ENCODE measurements at regions not wholly inside any gene's neighbourhood (a gene's known extent, or its start where the extent isn't known, plus 50 kb on each side); places are given as distances from the start of the nearest gene placed in this dataset.

DNA sequence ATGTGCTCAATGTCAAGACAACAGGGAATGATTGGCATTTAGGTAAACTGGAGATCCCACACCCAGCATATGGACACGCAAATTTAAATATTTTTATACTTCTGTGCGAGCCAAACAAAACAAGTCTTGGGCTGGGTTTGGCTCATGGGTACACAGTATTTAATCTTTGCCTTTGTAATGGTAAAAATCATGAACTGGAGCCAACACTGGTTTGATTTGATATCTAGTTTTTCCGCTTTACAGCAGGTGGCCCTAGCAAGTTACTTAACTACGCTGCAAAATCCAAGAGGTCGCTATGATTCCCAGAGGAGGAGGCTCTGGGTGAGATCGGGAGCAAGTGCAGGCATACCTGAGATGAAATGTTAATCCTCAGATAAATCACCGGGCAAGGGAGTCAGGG is 207.9 kb upstream of the SATB1 start:
- no peak for DNase-seq

More for the DNA sequence above, 207.9 kb upstream of the SATB1 start:
- Histone ChIP-seq H3T11ph (ENCODE audit: low read length) (no peak overlapping the region), H3K4me1 (ENCODE audit: insufficient read depth, low read length) (no peaks in the 10 kb centered on the region), H3K23ac (ENCODE audit: insufficient read length, low read depth, low read length) (no peak overlapping the region), H3K4me2 (ENCODE audit: insufficient read depth, insufficient read length, low read length) (no peak overlapping the region), H4K5ac (ENCODE audit: insufficient read length, low read depth, low read length) (no peak overlapping the region), H3K9me3 (ENCODE audit: control insufficient read depth, low read depth, low read length) (no peaks in the 10 kb centered on the region), H3K18ac (ENCODE audit: insufficient read length, low read depth, low read length) (no peak overlapping the region), H2AK5ac (ENCODE audit: insufficient read length, low read length) (no peak overlapping the region), H3K56ac (ENCODE audit: insufficient read length, low read depth, low read length) (no peak overlapping the region), H4K8ac (replicated peaks; ENCODE audit: insufficient read length, low read depth, low read length) (no peak overlapping the region), H2AFZ (ENCODE audit: low read length) (no peak overlapping the region), H2BK120ac (ENCODE audit: low read depth, low read length, poor library complexity, severe bottlenecking) (no peak overlapping the region), H3K14ac (ENCODE audit: insufficient read depth, low read length) (no peak overlapping the region), H3K27ac (ENCODE audit: insufficient read length, low read depth, low read length) (no peak overlapping the region), H2BK20ac (ENCODE audit: low read depth, low read length, poor library complexity, severe bottlenecking) (no peak overlapping the region), H3K23me2 (ENCODE audit: insufficient read length, low read depth, low read length, poor library complexity, severe bottlenecking) (no peaks in the 10 kb centered on the region), H3K79me1 (ENCODE audit: insufficient read depth, low read depth, low read length, poor library complexity, severe bottlenecking) (no peaks in the 10 kb centered on the region), H3K79me2 (ENCODE audit: insufficient read depth, low read length) (no peaks in the 10 kb centered on the region), H2BK5ac (ENCODE audit: insufficient read length, low read length) (no peak overlapping the region), H4K20me1 (ENCODE audit: control insufficient read depth, insufficient read depth, insufficient read length) (no peaks in the 10 kb centered on the region), H2BK12ac (ENCODE audit: insufficient read length, low read depth, low read length) (no peak overlapping the region), H2BK15ac (ENCODE audit: low read depth, low read length) (no peak overlapping the region), H3K4ac (ENCODE audit: low read depth, low read length) (no peak overlapping the region), H3K9ac (ENCODE audit: extremely low read depth, insufficient read length, low read length) (no peak overlapping the region), H3K27me3 (ENCODE audit: insufficient read depth, low read length) (no peaks in the 10 kb centered on the region), H4K91ac (ENCODE audit: insufficient read length, low read depth, low read length) (no peak overlapping the region)
- TF ChIP-seq, protein P1, sequence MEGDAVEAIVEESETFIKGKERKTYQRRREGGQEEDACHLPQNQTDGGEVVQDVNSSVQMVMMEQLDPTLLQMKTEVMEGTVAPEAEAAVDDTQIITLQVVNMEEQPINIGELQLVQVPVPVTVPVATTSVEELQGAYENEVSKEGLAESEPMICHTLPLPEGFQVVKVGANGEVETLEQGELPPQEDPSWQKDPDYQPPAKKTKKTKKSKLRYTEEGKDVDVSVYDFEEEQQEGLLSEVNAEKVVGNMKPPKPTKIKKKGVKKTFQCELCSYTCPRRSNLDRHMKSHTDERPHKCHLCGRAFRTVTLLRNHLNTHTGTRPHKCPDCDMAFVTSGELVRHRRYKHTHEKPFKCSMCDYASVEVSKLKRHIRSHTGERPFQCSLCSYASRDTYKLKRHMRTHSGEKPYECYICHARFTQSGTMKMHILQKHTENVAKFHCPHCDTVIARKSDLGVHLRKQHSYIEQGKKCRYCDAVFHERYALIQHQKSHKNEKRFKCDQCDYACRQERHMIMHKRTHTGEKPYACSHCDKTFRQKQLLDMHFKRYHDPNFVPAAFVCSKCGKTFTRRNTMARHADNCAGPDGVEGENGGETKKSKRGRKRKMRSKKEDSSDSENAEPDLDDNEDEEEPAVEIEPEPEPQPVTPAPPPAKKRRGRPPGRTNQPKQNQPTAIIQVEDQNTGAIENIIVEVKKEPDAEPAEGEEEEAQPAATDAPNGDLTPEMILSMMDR (conservative IDR thresholded peaks at IDR 0.05), result no peak
- peaks cover 0 to 4% of the 10 kb centered on the region in 2 experiments; a peak in 1 of 5 replicates for H3K9me3 Mint-ChIP-seq
- no CpG with 5 or more reads among the region's 7 CpGs for WGBS (ENCODE audit: extremely low coverage, insufficient read length, low lambda C conversion rate)
- H3K4me1 Mint-ChIP-seq, result peaks cover 2 to 4% of the 10 kb centered on the region in 2 experiments; a peak in 2 of 4 replicates
- H3K4me3 Mint-ChIP-seq, result no peak overlapping the region
- no peaks in the 10 kb centered on the region for H3K36me3 Mint-ChIP-seq (ENCODE audit: insufficient read depth in 1 of 3, low read depth in 3 of 3)
- H3K27ac Mint-ChIP-seq, result no peak overlapping the region
- no peaks in the 10 kb centered on the region for H3K27me3 Mint-ChIP-seq (ENCODE audit: low read depth)
